Left ventricle myocardium inferior (tissue), 1 donor: ENCODE measurements at regions not wholly inside any gene's neighbourhood (a gene's known extent, or its start where the extent isn't known, plus 50 kb on each side); places are given as distances from the start of the nearest gene placed in this dataset.
A peak's percentile ranks its signal among the peaks of the same experiment; 100 is the strongest.

Experiments
- DNase-seq: peaks from one replicate; pipeline ENCODE4 v3.0.0-alpha.2; 2020
- H3K27ac ChIP-seq: fragments of 200-600 bp; replicated peaks from 2 replicates; pipeline ENCODE4 v1.8.0; 2021
- H3K27me3 ChIP-seq: fragments of 200-600 bp; 2 replicates; pipeline ENCODE4 v1.8.0; 2021; ENCODE audit warnings: low read depth
- H3K36me3 ChIP-seq: fragments of 200-600 bp; 2 replicates; pipeline ENCODE4 v1.8.0; 2021
- H3K4me1 ChIP-seq: fragments of 200-600 bp; 2 replicates; pipeline ENCODE4 v1.8.0; 2021
- H3K4me3 ChIP-seq: fragments of 200-600 bp; 2 replicates; pipeline ENCODE4 v1.8.0; 2021; ENCODE audit warnings: mild to moderate bottlenecking, moderate library complexity
- H3K9me3 ChIP-seq: fragments of 200-600 bp; replicated peaks from 2 replicates; pipeline ENCODE4 v1.8.0; 2021
- intact Hi-C: fragments of 100-400 bp; cut with micrococcal nuclease; formaldehyde crosslinking; loops from one replicate; pipeline ENCODE4 v1.11.0; 2022
- TF ChIP-seq, protein P1 (sequence below): fragments of 200-600 bp; IDR thresholded peaks from 2 replicates; pipeline ENCODE4 v1.8.0; 2021; ENCODE audit warnings: antibody characterized with exemption, mild to moderate bottlenecking, borderline replicate concordance
- donor health status: DM: no; HTN: yes; CAD: no; lungs with severe emphysema.

DNA sequence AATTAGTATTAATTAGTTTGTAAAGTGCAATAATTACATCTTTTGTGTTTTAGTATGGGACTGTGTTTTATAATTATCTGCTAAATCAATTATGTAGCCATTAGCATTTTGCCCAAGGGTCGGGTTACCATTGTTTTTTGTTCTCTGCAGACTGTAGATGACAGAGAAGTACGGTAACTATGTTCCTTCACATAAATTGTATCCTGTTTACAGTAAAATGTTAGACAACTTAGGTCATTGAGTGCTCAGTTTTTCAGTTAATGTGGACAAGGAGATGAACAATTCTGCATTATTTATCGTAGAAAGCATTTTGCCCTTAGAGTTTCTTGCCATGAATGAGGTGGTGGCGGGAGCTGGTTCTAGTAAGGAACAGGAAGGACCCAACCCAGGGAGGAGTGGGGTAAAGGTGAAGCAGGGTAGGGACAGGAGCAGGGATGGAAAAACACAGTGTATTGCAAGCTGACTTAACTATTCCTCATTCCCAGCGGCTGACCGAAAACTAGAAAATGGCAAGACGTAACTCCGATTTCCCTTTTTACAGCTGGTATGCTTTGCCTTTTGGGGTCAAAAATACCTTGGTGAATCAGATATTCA is 243.7 kb upstream of the SLC24A2 start:
- Histone ChIP-seq H3K36me3 (no peaks in the 10 kb centered on the region), H3K9me3 (no peaks in the 10 kb centered on the region), H3K4me1 (peaks cover 42% of the 10 kb centered on the region), H3K27me3 (no peaks in the 10 kb centered on the region), H3K27ac (peak overlapping the region; percentile 81), H3K4me3 (no peak overlapping the region)
- intact Hi-C loops, result no loop called here
- TF ChIP-seq, protein P1, sequence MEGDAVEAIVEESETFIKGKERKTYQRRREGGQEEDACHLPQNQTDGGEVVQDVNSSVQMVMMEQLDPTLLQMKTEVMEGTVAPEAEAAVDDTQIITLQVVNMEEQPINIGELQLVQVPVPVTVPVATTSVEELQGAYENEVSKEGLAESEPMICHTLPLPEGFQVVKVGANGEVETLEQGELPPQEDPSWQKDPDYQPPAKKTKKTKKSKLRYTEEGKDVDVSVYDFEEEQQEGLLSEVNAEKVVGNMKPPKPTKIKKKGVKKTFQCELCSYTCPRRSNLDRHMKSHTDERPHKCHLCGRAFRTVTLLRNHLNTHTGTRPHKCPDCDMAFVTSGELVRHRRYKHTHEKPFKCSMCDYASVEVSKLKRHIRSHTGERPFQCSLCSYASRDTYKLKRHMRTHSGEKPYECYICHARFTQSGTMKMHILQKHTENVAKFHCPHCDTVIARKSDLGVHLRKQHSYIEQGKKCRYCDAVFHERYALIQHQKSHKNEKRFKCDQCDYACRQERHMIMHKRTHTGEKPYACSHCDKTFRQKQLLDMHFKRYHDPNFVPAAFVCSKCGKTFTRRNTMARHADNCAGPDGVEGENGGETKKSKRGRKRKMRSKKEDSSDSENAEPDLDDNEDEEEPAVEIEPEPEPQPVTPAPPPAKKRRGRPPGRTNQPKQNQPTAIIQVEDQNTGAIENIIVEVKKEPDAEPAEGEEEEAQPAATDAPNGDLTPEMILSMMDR, result no peak
- no peak for DNase-seq

DNA sequence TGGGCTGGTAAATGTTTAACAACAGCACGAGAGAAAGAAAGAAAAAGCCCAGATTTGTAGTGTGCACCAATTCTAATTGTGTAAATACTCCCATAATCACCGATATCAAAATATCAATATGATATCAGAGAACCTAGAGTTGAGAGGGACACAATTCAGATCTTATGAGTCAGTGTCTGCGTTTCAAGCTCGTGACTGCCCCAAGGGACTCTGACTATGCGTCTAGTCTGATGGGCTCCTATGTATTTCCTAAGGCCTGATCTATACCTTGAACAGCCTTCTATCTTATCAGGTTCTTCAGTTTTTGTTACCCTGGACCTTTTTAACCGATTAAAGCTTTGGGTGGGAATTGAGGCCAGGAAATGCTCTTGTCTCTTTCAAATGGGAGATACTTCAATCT is 243.0 kb upstream of the SLC24A2 start:
- intact Hi-C loops, result no loop called here
- H3K27ac ChIP-seq, result peak overlapping the region; percentile 81

DNA sequence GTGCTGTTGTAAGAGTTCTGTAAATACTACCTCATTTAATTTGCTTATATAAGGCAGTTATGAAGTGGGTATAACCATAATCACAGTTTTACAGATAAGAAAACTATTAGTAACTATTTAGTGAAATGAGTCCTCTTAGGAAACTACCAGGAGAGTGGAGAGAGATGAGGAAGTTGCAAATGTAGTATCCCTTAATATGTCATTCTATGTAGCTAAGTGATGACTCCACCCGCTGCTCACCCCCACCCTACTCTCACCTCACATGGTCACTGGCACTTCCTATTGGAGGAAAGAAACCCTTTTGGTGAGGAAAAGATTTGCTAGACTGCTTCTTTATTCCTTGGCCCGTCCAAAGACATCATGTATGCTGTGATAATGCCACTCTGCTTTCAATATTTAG is 241.8 kb upstream of the SLC24A2 start:
- Histone ChIP-seq H3K4me3 (no peak overlapping the region), H3K36me3 (no peaks in the 10 kb centered on the region), H3K9me3 (no peaks in the 10 kb centered on the region), H3K4me1 (peaks cover 44% of the 10 kb centered on the region), H3K27ac (peak overlapping the region; percentile 81), H3K27me3 (no peaks in the 10 kb centered on the region)
- no peak for DNase-seq
- intact Hi-C loops, result no loop called here
- TF ChIP-seq, protein P1, result no peak

More for the DNA sequence above, 243.0 kb upstream of the SLC24A2 start:
- Histone ChIP-seq H3K4me3 (no peak overlapping the region), H3K4me1 (peaks cover 44% of the 10 kb centered on the region), H3K27me3 (no peaks in the 10 kb centered on the region), H3K9me3 (no peaks in the 10 kb centered on the region), H3K36me3 (no peaks in the 10 kb centered on the region)
- DNase-seq, result no peak
- TF ChIP-seq, protein P1, result no peak

DNA sequence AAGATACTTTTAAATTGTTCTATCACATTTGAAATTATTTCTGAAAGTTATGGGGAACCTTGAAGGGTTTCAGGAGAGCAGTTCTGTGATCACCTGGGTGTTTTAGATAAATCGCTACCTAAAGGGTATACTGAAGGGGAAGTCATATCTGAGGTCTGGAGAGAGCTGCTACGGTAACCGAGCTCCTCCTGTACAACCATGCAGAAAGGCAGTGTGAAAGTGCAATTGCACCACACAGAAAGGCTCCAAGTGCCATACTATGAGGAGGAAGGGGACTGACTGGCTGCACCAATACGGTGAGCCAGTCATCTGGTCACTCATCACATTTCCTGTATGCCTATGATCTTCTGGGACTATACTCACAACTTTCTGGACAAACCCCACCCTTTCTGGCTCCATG is 241.4 kb upstream of the SLC24A2 start:
- Histone ChIP-seq H3K4me1 (peaks cover 44% of the 10 kb centered on the region), H3K27ac (peak overlapping the region; percentile 16)
- intact Hi-C loops, result no loop called here

DNA sequence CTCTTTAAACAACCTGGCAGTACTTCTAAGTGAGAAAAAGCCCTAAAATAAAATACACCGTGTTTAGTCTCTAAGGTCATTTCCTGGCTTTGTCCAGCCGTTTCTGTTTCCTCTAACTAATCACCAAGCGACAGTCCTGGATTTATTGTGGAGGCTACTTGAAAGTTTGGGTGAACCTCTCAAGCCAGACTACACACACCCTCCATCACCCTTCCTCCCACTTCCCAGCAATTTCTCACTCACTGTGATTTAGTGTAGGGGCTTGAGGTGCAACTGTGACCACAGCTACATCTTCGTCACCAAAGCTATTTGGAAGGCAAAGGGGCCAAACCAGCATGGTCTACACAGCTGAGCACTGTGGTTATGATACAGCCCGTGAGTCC is 240.0 kb upstream of the SLC24A2 start:
- Histone ChIP-seq H3K4me1 (peaks cover 42% of the 10 kb centered on the region), H3K9me3 (no peaks in the 10 kb centered on the region), H3K27me3 (no peaks in the 10 kb centered on the region), H3K27ac (peak overlapping the region; percentile 71), H3K36me3 (no peaks in the 10 kb centered on the region), H3K4me3 (no peak overlapping the region)
- DNase-seq, result no peak
- TF ChIP-seq, protein P1, result no peak
- intact Hi-C loops, result no loop called here

More for the DNA sequence above, 241.4 kb upstream of the SLC24A2 start:
- Histone ChIP-seq H3K27me3 (no peaks in the 10 kb centered on the region), H3K36me3 (no peaks in the 10 kb centered on the region), H3K9me3 (no peaks in the 10 kb centered on the region), H3K4me3 (no peak overlapping the region)
- TF ChIP-seq, protein P1, result no peak
- no peak for DNase-seq
